GM23338 (cell line): ENCODE measurements at regions not wholly inside any gene's neighbourhood (a gene's known extent, or its start where the extent isn't known, plus 50 kb on each side); places are given as distances from the start of the nearest gene placed in this dataset.

Experiments used
- ATAC-seq: fragments of 200-7000 bp; cut with Tn5 transposase; 3 replicates; pipeline ENCODE4 v1.9.1; 2020
- DNase-seq: peaks from one replicate; pipeline ENCODE4 v3.0.0-alpha.2; 2015; ENCODE audit warnings: low spot score
- H2AFZ ChIP-seq: fragments of 200-600 bp; sonication (generic); 2 replicates; pipeline ENCODE4 v1.8.0; 2016; ENCODE audit warnings: antibody characterized with exemption, mild to moderate bottlenecking, moderate library complexity
- H3F3A ChIP-seq: fragments of 200-600 bp; sonication (generic); replicated peaks from 2 replicates; pipeline ENCODE4 v1.8.0; 2017; ENCODE audit warnings: antibody characterized with exemption, mixed run types, low read depth
- H3K27ac ChIP-seq: fragments of 200-600 bp; sonication (generic); 2 replicates; pipeline ENCODE4 v1.6.1; 2016; ENCODE audit warnings: low read depth
- H3K27me3 ChIP-seq: fragments of 200-600 bp; sonication (generic); 2 replicates; pipeline ENCODE4 v1.8.0; 2016; ENCODE audit warnings: mild to moderate bottlenecking, mixed run types, moderate library complexity; ENCODE audit not compliant: insufficient read depth
- H3K36me3 ChIP-seq: fragments of 200-600 bp; sonication (generic); 2 replicates; pipeline ENCODE4 v1.8.0; 2016; ENCODE audit warnings: mild to moderate bottlenecking; ENCODE audit not compliant: insufficient read depth
- H3K4me1 ChIP-seq: fragments of 200-600 bp; sonication (generic); 2 replicates; pipeline ENCODE4 v1.8.0; 2016; ENCODE audit warnings: mild to moderate bottlenecking, moderate library complexity; ENCODE audit not compliant: insufficient read depth
- H3K4me2 ChIP-seq: fragments of 200-600 bp; sonication (generic); 2 replicates; pipeline ENCODE4 v1.7.1; 2017; ENCODE audit warnings: mixed run types
- H3K4me3 ChIP-seq: fragments of 200-600 bp; sonication (generic); 2 replicates; pipeline ENCODE4 v1.6.1; 2016; ENCODE audit warnings: mixed run types
- H3K79me2 ChIP-seq: fragments of 200-600 bp; sonication (generic); replicated peaks from 2 replicates; pipeline ENCODE4 v1.8.0; 2017; ENCODE audit warnings: mild to moderate bottlenecking; ENCODE audit not compliant: insufficient read depth
- H3K9me2 ChIP-seq: fragments of 200-600 bp; sonication (generic); 2 replicates; pipeline ENCODE4 v1.8.0; 2017; ENCODE audit not compliant: insufficient read depth
- H4K20me1 ChIP-seq: fragments of 200-600 bp; sonication (generic); replicated peaks from 2 replicates; pipeline ENCODE4 v1.8.0; 2017; ENCODE audit warnings: mild to moderate bottlenecking; ENCODE audit not compliant: insufficient read depth
- H3K27ac Mint-ChIP-seq: 2 replicates; pipeline ENCODE4 v1.8.0; 2020; ENCODE audit warnings: inconsistent platforms, mild to moderate bottlenecking, moderate library complexity, mixed read lengths
- H3K27me3 Mint-ChIP-seq: 3 replicates; pipeline ENCODE4 v1.8.0; 2022; ENCODE audit warnings: low read depth, mild to moderate bottlenecking, moderate library complexity, mixed read lengths, inconsistent platforms; ENCODE audit not compliant: insufficient read depth, poor library complexity
- H3K36me3 Mint-ChIP-seq: 3 replicates; pipeline ENCODE4 v1.8.0; 2021; ENCODE audit warnings: low read depth, mild to moderate bottlenecking, inconsistent platforms, moderate library complexity, mixed read lengths
- H3K4me1 Mint-ChIP-seq: 3 replicates; pipeline ENCODE4 v1.8.0; 2020; ENCODE audit warnings: mild to moderate bottlenecking, inconsistent platforms, mixed read lengths
- H3K4me3 Mint-ChIP-seq: 3 replicates; pipeline ENCODE4 v1.8.0; 2021; ENCODE audit warnings: moderate library complexity, mild to moderate bottlenecking, inconsistent platforms, mixed read lengths
- H3K9me3 Mint-ChIP-seq: 3 replicates; pipeline ENCODE4 v1.8.0; 2020; ENCODE audit warnings: moderate library complexity, mild to moderate bottlenecking, inconsistent platforms, mixed read lengths
- CREB1 ChIP-seq: fragments of 250-450 bp; sonication (Bioruptor Pico); IDR thresholded peaks from 2 replicates; pipeline ENCODE4 v1.5.0; 2020; ENCODE audit warnings: low read depth, mild to moderate bottlenecking, moderate library complexity
- EZH2 ChIP-seq: fragments of 200-600 bp; sonication (generic); IDR thresholded peaks from one replicate; pipeline ENCODE4 v1.8.0; 2017; ENCODE audit warnings: antibody characterized with exemption, mild to moderate bottlenecking, low read depth; ENCODE audit not compliant: unreplicated experiment
- EZH2phosphoT487 ChIP-seq: fragments of 200-600 bp; sonication (generic); IDR thresholded peaks from one replicate; pipeline ENCODE4 v1.8.1; 2018; ENCODE audit warnings: antibody characterized with exemption; ENCODE audit not compliant: unreplicated experiment
- NANOG ChIP-seq: IDR thresholded peaks from 2 replicates; pipeline ENCODE4 v1.6.1; 2016; ENCODE audit warnings: antibody characterized with exemption, borderline replicate concordance
- POLR2AphosphoS5 ChIP-seq: IDR thresholded peaks from 2 replicates; pipeline ENCODE4 v1.6.1; 2016; ENCODE audit warnings: antibody characterized with exemption, low read depth
- STAT1 ChIP-seq: IDR thresholded peaks from one replicate; pipeline ENCODE4 v1.6.1; 2016; ENCODE audit warnings: antibody characterized with exemption; ENCODE audit not compliant: unreplicated experiment
- ZNF331 ChIP-seq: fragments of 250-450 bp; sonication (Bioruptor Pico); IDR thresholded peaks from 2 replicates; pipeline ENCODE4 v1.5.0; 2020; ENCODE audit warnings: low read depth, mild to moderate bottlenecking, moderate library complexity
- TF ChIP-seq, protein P1 (sequence below): fragments of 250-450 bp; sonication (Bioruptor Pico); IDR thresholded peaks from 2 replicates; pipeline ENCODE4 v1.5.0; 2020; ENCODE audit warnings: mild to moderate bottlenecking, moderate library complexity
- TF ChIP-seq, protein P2 (sequence below): IDR thresholded peaks from 2 replicates; pipeline ENCODE4 v1.6.1; 2016; ENCODE audit warnings: antibody characterized with exemption
- TF ChIP-seq, protein P3 (sequence below), 2 experiments: fragments of 200-600 bp in 1 of 2; sonication (generic) in 1 of 2; conservative IDR thresholded peaks; 2 replicates each; pipeline versions ENCODE4 v1.5.1 to v1.6.1; 2016 to 2017; ENCODE audit warnings: antibody characterized with exemption in 2 of 2, low read depth in 2 of 2, mild to moderate bottlenecking in 2 of 2, moderate library complexity in 1 of 2

DNA sequence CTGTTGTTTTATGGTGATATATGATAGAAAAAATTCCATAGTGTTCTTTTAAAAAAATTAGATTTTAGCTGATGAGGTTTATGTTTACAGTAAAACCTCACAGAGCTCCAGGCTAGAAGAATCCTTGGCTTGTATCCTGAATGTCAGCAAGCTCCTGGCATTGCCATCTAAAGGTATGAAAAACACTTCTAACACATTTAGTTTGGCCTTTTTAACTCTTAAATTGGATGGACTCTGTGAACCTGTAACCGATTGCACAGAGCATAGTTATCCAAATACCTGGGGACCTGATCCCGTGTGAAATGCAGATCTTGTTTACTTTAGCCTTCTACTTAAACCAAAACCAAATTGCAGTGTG lies 241.1 kb upstream of the DCN start:
- Mint-ChIP-seq H3K9me3 (no peaks in the 10 kb centered on the region), H3K27ac (no peak overlapping the region; the same call in 1 of the 2 replicates), H3K36me3 (no peaks in the 10 kb centered on the region), H3K27me3 (peaks cover 2% of the 10 kb centered on the region), H3K4me3 (no peak overlapping the region), H3K4me1 (peaks cover 15% of the 10 kb centered on the region)
- TF ChIP-seq NANOG (no peak), STAT1 (no peak), EZH2phosphoT487 (no peak), ZNF331 (CRISPR knock-in tag) (no peak), POLR2AphosphoS5 (no peak), EZH2 (no peak), CREB1 (CRISPR knock-in tag) (no peak)
- TF ChIP-seq, protein P1, sequence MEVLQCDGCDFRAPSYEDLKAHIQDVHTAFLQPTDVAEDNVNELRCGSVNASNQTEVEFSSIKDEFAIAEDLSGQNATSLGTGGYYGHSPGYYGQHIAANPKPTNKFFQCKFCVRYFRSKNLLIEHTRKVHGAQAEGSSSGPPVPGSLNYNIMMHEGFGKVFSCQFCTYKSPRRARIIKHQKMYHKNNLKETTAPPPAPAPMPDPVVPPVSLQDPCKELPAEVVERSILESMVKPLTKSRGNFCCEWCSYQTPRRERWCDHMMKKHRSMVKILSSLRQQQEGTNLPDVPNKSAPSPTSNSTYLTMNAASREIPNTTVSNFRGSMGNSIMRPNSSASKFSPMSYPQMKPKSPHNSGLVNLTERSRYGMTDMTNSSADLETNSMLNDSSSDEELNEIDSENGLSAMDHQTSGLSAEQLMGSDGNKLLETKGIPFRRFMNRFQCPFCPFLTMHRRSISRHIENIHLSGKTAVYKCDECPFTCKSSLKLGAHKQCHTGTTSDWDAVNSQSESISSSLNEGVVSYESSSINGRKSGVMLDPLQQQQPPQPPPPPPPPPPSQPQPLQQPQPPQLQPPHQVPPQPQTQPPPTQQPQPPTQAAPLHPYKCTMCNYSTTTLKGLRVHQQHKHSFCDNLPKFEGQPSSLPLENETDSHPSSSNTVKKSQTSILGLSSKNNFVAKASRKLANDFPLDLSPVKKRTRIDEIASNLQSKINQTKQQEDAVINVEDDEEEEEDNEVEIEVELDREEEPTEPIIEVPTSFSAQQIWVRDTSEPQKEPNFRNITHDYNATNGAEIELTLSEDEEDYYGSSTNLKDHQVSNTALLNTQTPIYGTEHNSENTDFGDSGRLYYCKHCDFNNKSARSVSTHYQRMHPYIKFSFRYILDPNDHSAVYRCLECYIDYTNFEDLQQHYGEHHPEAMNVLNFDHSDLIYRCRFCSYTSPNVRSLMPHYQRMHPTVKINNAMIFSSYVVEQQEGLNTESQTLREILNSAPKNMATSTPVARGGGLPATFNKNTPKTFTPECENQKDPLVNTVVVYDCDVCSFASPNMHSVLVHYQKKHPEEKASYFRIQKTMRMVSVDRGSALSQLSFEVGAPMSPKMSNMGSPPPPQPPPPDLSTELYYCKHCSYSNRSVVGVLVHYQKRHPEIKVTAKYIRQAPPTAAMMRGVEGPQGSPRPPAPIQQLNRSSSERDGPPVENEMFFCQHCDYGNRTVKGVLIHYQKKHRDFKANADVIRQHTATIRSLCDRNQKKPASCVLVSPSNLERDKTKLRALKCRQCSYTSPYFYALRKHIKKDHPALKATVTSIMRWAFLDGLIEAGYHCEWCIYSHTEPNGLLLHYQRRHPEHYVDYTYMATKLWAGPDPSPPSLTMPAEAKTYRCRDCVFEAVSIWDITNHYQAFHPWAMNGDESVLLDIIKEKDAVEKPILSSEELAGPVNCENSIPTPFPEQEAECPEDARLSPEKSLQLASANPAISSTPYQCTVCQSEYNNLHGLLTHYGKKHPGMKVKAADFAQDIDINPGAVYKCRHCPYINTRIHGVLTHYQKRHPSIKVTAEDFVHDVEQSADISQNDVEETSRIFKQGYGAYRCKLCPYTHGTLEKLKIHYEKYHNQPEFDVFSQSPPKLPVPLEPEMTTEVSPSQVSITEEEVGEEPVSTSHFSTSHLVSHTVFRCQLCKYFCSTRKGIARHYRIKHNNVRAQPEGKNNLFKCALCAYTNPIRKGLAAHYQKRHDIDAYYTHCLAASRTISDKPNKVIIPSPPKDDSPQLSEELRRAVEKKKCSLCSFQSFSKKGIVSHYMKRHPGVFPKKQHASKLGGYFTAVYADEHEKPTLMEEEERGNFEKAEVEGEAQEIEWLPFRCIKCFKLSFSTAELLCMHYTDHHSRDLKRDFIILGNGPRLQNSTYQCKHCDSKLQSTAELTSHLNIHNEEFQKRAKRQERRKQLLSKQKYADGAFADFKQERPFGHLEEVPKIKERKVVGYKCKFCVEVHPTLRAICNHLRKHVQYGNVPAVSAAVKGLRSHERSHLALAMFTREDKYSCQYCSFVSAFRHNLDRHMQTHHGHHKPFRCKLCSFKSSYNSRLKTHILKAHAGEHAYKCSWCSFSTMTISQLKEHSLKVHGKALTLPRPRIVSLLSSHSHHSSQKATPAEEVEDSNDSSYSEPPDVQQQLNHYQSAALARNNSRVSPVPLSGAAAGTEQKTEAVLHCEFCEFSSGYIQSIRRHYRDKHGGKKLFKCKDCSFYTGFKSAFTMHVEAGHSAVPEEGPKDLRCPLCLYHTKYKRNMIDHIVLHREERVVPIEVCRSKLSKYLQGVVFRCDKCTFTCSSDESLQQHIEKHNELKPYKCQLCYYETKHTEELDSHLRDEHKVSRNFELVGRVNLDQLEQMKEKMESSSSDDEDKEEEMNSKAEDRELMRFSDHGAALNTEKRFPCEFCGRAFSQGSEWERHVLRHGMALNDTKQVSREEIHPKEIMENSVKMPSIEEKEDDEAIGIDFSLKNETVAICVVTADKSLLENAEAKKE (CRISPR knock-in tag) = no peak
- TF ChIP-seq, protein P2, sequence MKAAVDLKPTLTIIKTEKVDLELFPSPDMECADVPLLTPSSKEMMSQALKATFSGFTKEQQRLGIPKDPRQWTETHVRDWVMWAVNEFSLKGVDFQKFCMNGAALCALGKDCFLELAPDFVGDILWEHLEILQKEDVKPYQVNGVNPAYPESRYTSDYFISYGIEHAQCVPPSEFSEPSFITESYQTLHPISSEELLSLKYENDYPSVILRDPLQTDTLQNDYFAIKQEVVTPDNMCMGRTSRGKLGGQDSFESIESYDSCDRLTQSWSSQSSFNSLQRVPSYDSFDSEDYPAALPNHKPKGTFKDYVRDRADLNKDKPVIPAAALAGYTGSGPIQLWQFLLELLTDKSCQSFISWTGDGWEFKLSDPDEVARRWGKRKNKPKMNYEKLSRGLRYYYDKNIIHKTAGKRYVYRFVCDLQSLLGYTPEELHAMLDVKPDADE = no peak
- TF ChIP-seq, protein P3, sequence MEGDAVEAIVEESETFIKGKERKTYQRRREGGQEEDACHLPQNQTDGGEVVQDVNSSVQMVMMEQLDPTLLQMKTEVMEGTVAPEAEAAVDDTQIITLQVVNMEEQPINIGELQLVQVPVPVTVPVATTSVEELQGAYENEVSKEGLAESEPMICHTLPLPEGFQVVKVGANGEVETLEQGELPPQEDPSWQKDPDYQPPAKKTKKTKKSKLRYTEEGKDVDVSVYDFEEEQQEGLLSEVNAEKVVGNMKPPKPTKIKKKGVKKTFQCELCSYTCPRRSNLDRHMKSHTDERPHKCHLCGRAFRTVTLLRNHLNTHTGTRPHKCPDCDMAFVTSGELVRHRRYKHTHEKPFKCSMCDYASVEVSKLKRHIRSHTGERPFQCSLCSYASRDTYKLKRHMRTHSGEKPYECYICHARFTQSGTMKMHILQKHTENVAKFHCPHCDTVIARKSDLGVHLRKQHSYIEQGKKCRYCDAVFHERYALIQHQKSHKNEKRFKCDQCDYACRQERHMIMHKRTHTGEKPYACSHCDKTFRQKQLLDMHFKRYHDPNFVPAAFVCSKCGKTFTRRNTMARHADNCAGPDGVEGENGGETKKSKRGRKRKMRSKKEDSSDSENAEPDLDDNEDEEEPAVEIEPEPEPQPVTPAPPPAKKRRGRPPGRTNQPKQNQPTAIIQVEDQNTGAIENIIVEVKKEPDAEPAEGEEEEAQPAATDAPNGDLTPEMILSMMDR (conservative IDR thresholded peaks at IDR 0.05; ENCODE audit: low read depth in 2 of 2) = no peak
- no peaks in the 10 kb centered on the region for H4K20me1 ChIP-seq
- no peaks in the 10 kb centered on the region for H3K36me3 ChIP-seq
- H3K27ac ChIP-seq = no peak overlapping the region
- no peak overlapping the region for H2AFZ ChIP-seq
- no peaks in the 10 kb centered on the region for H3K27me3 ChIP-seq
- H3K4me3 ChIP-seq = no peak overlapping the region
- H3K4me1 ChIP-seq = peaks cover 13% of the 10 kb centered on the region
- ATAC-seq (no peak), DNase-seq (no peak)
- no peaks in the 10 kb centered on the region for H3K79me2 ChIP-seq
- no peak overlapping the region for H3K4me2 ChIP-seq
- no peaks in the 10 kb centered on the region for H3F3A ChIP-seq
- H3K9me2 ChIP-seq = no peaks in the 10 kb centered on the region
